ENCODE measurements at regions not wholly inside any gene's neighbourhood (a gene's known extent, or its start where the extent isn't known, plus 50 kb on each side); places are given as distances from the start of the nearest gene placed in this dataset.

DNA sequence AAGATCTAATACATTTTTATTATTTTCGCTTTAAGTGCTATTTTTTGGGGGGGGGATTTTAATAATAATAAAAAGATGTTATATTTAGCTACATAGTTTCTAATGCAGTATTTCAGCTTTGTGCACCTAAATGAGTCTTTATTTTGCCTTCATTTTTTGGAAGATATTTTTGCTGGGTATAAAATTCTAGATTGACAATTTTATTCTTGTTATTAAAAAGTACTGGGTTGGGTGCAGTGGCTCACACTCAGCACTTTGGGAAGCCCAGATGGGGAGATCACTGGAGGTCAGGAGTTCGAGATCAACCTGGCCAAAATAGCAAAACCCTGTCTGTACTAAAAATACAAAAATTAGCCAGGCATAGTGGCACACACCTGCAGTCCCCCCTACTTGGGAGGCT, 173.6 kb downstream of the SLC15A5 start (continued):
- TF ChIP-seq STAT1 (IDR thresholded peaks at IDR 0.05; ENCODE audit: unreplicated experiment) (no peak), ETS1 (IDR thresholded peaks at IDR 0.05) (no peak), ZNF331 (CRISPR knock-in tag; IDR thresholded peaks at IDR 0.05; ENCODE audit: low read depth) (no peak), CREB1 (CRISPR knock-in tag; IDR thresholded peaks at IDR 0.05; ENCODE audit: low read depth) (no peak), REST (IDR thresholded peaks at IDR 0.05; ENCODE audit: unreplicated experiment) (no peak), JUNB (IDR thresholded peaks at IDR 0.05; ENCODE audit: unreplicated experiment) (no peak)

- H3K4me2 ChIP-seq = no peak overlapping the region
- peaks cover 10% of the 10 kb centered on the region; the same call in 1 of the 3 replicates for H3K36me3 Mint-ChIP-seq (ENCODE audit: low read depth)
- no peaks in the 10 kb centered on the region for H3K79me2 ChIP-seq (replicated peaks; ENCODE audit: insufficient read depth)
- no peak overlapping the region for H2AFZ ChIP-seq
- H3K4me1 ChIP-seq (ENCODE audit: insufficient read depth) = no peaks in the 10 kb centered on the region
- H3F3A ChIP-seq (replicated peaks; ENCODE audit: low read depth) = no peaks in the 10 kb centered on the region
- no peak overlapping the region for H3K27ac Mint-ChIP-seq
- H3K4me3 ChIP-seq = no peak overlapping the region
- no peaks in the 10 kb centered on the region for H3K4me1 Mint-ChIP-seq
- ATAC-seq (no peak), DNase-seq (ENCODE audit: low spot score) (no peak)
- no peaks in the 10 kb centered on the region for H4K20me1 ChIP-seq (replicated peaks; ENCODE audit: insufficient read depth)
- no peaks in the 10 kb centered on the region for H3K27me3 ChIP-seq (ENCODE audit: insufficient read depth)
- no peaks in the 10 kb centered on the region for H3K36me3 ChIP-seq (ENCODE audit: insufficient read depth)
- no peak overlapping the region for H3K27ac ChIP-seq (ENCODE audit: low read depth)
- H3K4me3 Mint-ChIP-seq = no peak overlapping the region
- H3K9me2 ChIP-seq (ENCODE audit: insufficient read depth) = no peaks in the 10 kb centered on the region; the same call in 1 of the 2 replicates
- H3K27me3 Mint-ChIP-seq (ENCODE audit: insufficient read depth, low read depth, poor library complexity) = no peaks in the 10 kb centered on the region
- peaks cover 20% of the 10 kb centered on the region for H3K9me3 Mint-ChIP-seq
- no peak for TF ChIP-seq CREB1 (CRISPR knock-in tag; IDR thresholded peaks at IDR 0.05; ENCODE audit: low read depth)
- TF ChIP-seq STAT1 (IDR thresholded peaks at IDR 0.05; ENCODE audit: unreplicated experiment) = no peak
- no peak for TF ChIP-seq ZNF114 (CRISPR knock-in tag; IDR thresholded peaks at IDR 0.05)
- TF ChIP-seq ZNF331 (CRISPR knock-in tag; IDR thresholded peaks at IDR 0.05; ENCODE audit: low read depth) = no peak
- TF ChIP-seq ETS1 (IDR thresholded peaks at IDR 0.05) = no peak
- TF ChIP-seq, protein P1, sequence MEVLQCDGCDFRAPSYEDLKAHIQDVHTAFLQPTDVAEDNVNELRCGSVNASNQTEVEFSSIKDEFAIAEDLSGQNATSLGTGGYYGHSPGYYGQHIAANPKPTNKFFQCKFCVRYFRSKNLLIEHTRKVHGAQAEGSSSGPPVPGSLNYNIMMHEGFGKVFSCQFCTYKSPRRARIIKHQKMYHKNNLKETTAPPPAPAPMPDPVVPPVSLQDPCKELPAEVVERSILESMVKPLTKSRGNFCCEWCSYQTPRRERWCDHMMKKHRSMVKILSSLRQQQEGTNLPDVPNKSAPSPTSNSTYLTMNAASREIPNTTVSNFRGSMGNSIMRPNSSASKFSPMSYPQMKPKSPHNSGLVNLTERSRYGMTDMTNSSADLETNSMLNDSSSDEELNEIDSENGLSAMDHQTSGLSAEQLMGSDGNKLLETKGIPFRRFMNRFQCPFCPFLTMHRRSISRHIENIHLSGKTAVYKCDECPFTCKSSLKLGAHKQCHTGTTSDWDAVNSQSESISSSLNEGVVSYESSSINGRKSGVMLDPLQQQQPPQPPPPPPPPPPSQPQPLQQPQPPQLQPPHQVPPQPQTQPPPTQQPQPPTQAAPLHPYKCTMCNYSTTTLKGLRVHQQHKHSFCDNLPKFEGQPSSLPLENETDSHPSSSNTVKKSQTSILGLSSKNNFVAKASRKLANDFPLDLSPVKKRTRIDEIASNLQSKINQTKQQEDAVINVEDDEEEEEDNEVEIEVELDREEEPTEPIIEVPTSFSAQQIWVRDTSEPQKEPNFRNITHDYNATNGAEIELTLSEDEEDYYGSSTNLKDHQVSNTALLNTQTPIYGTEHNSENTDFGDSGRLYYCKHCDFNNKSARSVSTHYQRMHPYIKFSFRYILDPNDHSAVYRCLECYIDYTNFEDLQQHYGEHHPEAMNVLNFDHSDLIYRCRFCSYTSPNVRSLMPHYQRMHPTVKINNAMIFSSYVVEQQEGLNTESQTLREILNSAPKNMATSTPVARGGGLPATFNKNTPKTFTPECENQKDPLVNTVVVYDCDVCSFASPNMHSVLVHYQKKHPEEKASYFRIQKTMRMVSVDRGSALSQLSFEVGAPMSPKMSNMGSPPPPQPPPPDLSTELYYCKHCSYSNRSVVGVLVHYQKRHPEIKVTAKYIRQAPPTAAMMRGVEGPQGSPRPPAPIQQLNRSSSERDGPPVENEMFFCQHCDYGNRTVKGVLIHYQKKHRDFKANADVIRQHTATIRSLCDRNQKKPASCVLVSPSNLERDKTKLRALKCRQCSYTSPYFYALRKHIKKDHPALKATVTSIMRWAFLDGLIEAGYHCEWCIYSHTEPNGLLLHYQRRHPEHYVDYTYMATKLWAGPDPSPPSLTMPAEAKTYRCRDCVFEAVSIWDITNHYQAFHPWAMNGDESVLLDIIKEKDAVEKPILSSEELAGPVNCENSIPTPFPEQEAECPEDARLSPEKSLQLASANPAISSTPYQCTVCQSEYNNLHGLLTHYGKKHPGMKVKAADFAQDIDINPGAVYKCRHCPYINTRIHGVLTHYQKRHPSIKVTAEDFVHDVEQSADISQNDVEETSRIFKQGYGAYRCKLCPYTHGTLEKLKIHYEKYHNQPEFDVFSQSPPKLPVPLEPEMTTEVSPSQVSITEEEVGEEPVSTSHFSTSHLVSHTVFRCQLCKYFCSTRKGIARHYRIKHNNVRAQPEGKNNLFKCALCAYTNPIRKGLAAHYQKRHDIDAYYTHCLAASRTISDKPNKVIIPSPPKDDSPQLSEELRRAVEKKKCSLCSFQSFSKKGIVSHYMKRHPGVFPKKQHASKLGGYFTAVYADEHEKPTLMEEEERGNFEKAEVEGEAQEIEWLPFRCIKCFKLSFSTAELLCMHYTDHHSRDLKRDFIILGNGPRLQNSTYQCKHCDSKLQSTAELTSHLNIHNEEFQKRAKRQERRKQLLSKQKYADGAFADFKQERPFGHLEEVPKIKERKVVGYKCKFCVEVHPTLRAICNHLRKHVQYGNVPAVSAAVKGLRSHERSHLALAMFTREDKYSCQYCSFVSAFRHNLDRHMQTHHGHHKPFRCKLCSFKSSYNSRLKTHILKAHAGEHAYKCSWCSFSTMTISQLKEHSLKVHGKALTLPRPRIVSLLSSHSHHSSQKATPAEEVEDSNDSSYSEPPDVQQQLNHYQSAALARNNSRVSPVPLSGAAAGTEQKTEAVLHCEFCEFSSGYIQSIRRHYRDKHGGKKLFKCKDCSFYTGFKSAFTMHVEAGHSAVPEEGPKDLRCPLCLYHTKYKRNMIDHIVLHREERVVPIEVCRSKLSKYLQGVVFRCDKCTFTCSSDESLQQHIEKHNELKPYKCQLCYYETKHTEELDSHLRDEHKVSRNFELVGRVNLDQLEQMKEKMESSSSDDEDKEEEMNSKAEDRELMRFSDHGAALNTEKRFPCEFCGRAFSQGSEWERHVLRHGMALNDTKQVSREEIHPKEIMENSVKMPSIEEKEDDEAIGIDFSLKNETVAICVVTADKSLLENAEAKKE (CRISPR knock-in tag; IDR thresholded peaks at IDR 0.05) = no peak
- TF ChIP-seq CTCF (conservative IDR thresholded peaks at IDR 0.05; ENCODE audit: low read depth in 2 of 2) = no peak
- no peak for TF ChIP-seq NANOG (IDR thresholded peaks at IDR 0.05; ENCODE audit: borderline replicate concordance)
These were observed 177.3 kb downstream of the SLC15A5 start for GRCh38 chr12:16100206-16100605.

Measured in GM23338 (cell line).